Superior temporal gyrus (tissue), 1 donor: ENCODE measurements at regions not wholly inside any gene's neighbourhood (a gene's known extent, or its start where the extent isn't known, plus 50 kb on each side); places are given as distances from the start of the nearest gene placed in this dataset.
A peak's percentile ranks its signal among the peaks of the same experiment; 100 is the strongest.

ENCODE experiments used
- DNase-seq: peaks from one replicate; pipeline ENCODE4 v3.0.0-alpha.2; 2016; ENCODE audit errors: extremely low spot score

GRCh38 chr21:15526798-15527197 is 203.0 kb upstream of the USP25 start:
- no peak for DNase-seq

- DNase-seq = no peak
Observed at GRCh38 chr21:15528346-15528745, 201.4 kb upstream of the USP25 start.

- DNase-seq = no peak
Observed at GRCh38 chr21:15531986-15532385, 197.8 kb upstream of the USP25 start.

- no peak for DNase-seq
Observed at GRCh38 chr21:15533618-15534017, 196.2 kb upstream of the USP25 start.

- peak; percentile 24 for DNase-seq
Observed at GRCh38 chr21:15534450-15534886, 195.3 kb upstream of the USP25 start.

- DNase-seq = no peak
Observed at GRCh38 chr21:15539376-15539775, 190.4 kb upstream of the USP25 start.

- DNase-seq = no peak
Observed at GRCh38 chr21:15543473-15543872, 186.3 kb upstream of the USP25 start.

- DNase-seq = no peak
Observed at GRCh38 chr21:15549671-15550070, 180.1 kb upstream of the USP25 start.

GRCh38 chr21:15552914-15553494 is 176.8 kb upstream of the USP25 start:
- DNase-seq = peak; percentile 29

- DNase-seq = no peak
Observed at GRCh38 chr21:15557925-15558324, 171.9 kb upstream of the USP25 start.

- DNase-seq = no peak
Observed at GRCh38 chr21:15558884-15559283, 170.9 kb upstream of the USP25 start.

GRCh38 chr21:15559660-15560059 is 170.1 kb upstream of the USP25 start:
- DNase-seq = no peak

- DNase-seq = no peak
Observed at GRCh38 chr21:15560383-15561056, 169.3 kb upstream of the USP25 start.

GRCh38 chr21:15562748-15563147 is 167.0 kb upstream of the USP25 start:
- DNase-seq = no peak

GRCh38 chr21:15564907-15565306 is 164.9 kb upstream of the USP25 start:
- DNase-seq = no peak

GRCh38 chr21:15566703-15567102 is 163.1 kb upstream of the USP25 start:
- no peak for DNase-seq

- no peak for DNase-seq
Observed at GRCh38 chr21:15567191-15567590, 162.6 kb upstream of the USP25 start.

- DNase-seq = no peak
Observed at GRCh38 chr21:15568516-15568915, 161.3 kb upstream of the USP25 start.

- DNase-seq = no peak
Observed at GRCh38 chr21:15586752-15587427, 142.9 kb upstream of the USP25 start.

GRCh38 chr21:15592271-15592860 is 137.4 kb upstream of the USP25 start:
- peak; percentile 86 for DNase-seq

- DNase-seq = no peak
Observed at GRCh38 chr21:15592957-15593356, 136.8 kb upstream of the USP25 start.

GRCh38 chr21:15601390-15601789 is 128.4 kb upstream of the USP25 start:
- DNase-seq = no peak

- no peak for DNase-seq
Observed at GRCh38 chr21:15604413-15604812, 125.4 kb upstream of the USP25 start.
